ENCODE measurements at regions not wholly inside any gene's neighbourhood (a gene's known extent, or its start where the extent isn't known, plus 50 kb on each side); places are given as distances from the start of the nearest gene placed in this dataset.

DNA sequence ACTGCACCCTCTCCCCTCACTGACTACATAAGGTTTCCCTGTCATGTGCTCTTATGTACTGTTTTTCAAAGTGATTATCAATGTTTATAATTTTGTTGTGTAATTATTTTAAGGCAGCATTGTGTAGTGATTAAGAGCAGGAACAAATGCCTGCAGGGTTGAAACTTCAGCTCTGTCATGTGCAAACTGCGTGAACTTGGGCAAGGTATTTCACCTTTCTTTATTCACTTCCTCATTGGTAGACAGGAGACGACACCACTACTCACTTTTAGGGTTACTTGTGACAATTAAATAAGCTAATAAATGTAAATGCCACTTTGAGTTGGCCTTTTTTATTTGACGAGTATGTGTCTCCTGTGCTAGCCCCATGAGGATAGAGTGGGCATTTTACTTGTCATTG lies 86.5 kb upstream of the E2F8 start:
- no peak for FAIRE-seq
- CTCF ChIA-PET, result interaction anchor here (0.9 to 2.2 kb wide), 20 partner anchors 9 to 256 kb away, joined by 3 to 102 read pairs (median 8); no protein-coding TSS in a partner anchor
- dilution Hi-C loops (cut with MboI; ENCODE audit: extremely low pct_ligation_motif_present, low sequenced_read_pairs), result no loop called here

More for the DNA sequence above, 86.5 kb upstream of the E2F8 start:
- intact Hi-C loops (cut with micrococcal nuclease), result no loop called here
- Histone ChIP-seq H3K4me2 (ENCODE audit: insufficient read depth, low read length) (no peak overlapping the region), H3K4me1 (ENCODE audit: control insufficient read depth, extremely low read depth, insufficient read depth, low read length) (no peaks in the 10 kb centered on the region), H3K4me3 (replicated peaks in 1 of 3; ENCODE audit: insufficient read depth in 1 of 3, low read depth in 1 of 3, low read length in 3 of 3) (no peak overlapping the region), H3K9me1 (replicated peaks; ENCODE audit: control insufficient read depth, extremely low read depth, insufficient read depth, low read length) (no peaks in the 10 kb centered on the region), H3K27me3 (ENCODE audit: control insufficient read depth in 2 of 2, insufficient read depth in 2 of 2, low read length in 2 of 2) (peaks cover 0 to 5% of the 10 kb centered on the region in 2 experiments), H3K36me3 (ENCODE audit: control insufficient read depth in 2 of 2, extremely low read depth in 1 of 2, insufficient read depth in 2 of 2, low read length in 2 of 2) (no peaks in the 10 kb centered on the region), H3K9me3 (replicated peaks; ENCODE audit: control insufficient read depth, insufficient read depth, low read length) (no peaks in the 10 kb centered on the region), H3K9ac (replicated peaks; ENCODE audit: extremely low read depth, insufficient read depth, low read length) (no peak overlapping the region), H3K27ac (ENCODE audit: insufficient read depth, low read depth, low read length) (no peak overlapping the region), H4K20me1 (replicated peaks; ENCODE audit: control insufficient read depth, extremely low read depth, insufficient read depth, low read length) (no peaks in the 10 kb centered on the region), H3K79me2 (ENCODE audit: control insufficient read depth, insufficient read depth, low read length) (no peaks in the 10 kb centered on the region), H2AFZ (ENCODE audit: low read depth, low read length) (no peak overlapping the region)
- POLR2A ChIA-PET, result no interaction called here
- no peak for TF ChIP-seq POLR2AphosphoS5 (IDR thresholded peaks at IDR 0.05; ENCODE audit: insufficient read depth, low read depth, low read length)
- TF ChIP-seq, protein P1, sequence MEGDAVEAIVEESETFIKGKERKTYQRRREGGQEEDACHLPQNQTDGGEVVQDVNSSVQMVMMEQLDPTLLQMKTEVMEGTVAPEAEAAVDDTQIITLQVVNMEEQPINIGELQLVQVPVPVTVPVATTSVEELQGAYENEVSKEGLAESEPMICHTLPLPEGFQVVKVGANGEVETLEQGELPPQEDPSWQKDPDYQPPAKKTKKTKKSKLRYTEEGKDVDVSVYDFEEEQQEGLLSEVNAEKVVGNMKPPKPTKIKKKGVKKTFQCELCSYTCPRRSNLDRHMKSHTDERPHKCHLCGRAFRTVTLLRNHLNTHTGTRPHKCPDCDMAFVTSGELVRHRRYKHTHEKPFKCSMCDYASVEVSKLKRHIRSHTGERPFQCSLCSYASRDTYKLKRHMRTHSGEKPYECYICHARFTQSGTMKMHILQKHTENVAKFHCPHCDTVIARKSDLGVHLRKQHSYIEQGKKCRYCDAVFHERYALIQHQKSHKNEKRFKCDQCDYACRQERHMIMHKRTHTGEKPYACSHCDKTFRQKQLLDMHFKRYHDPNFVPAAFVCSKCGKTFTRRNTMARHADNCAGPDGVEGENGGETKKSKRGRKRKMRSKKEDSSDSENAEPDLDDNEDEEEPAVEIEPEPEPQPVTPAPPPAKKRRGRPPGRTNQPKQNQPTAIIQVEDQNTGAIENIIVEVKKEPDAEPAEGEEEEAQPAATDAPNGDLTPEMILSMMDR (IDR thresholded peaks at IDR 0.05; ENCODE audit: extremely low read depth in 1 of 2, insufficient read depth in 1 of 2, low read depth in 1 of 2, low read length in 2 of 2), result no peak
- no peak for TF ChIP-seq MYC (IDR thresholded peaks at IDR 0.05; ENCODE audit: low read depth, low read length)
- no peak for TF ChIP-seq GATA2 (IDR thresholded peaks at IDR 0.05; ENCODE audit: insufficient read depth, insufficient read length, low read depth, low read length)
- no peak for TF ChIP-seq EZH2 (IDR thresholded peaks at IDR 0.05; ENCODE audit: borderline replicate concordance, low read depth, low read length, severe bottlenecking)
- no peak for TF ChIP-seq FOS (IDR thresholded peaks at IDR 0.05; ENCODE audit: borderline replicate concordance, insufficient read depth, low read length)
- TF ChIP-seq POLR2A (IDR thresholded peaks at IDR 0.05; ENCODE audit: low read depth, low read length), result no peak
- no peak for TF ChIP-seq JUN (IDR thresholded peaks at IDR 0.05; ENCODE audit: borderline replicate concordance, insufficient read depth, insufficient read length, low read depth)
- TF ChIP-seq, protein P2, sequence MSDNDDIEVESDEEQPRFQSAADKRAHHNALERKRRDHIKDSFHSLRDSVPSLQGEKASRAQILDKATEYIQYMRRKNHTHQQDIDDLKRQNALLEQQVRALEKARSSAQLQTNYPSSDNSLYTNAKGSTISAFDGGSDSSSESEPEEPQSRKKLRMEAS (IDR thresholded peaks at IDR 0.05; ENCODE audit: insufficient read depth, insufficient read length), result no peak
- no TSS peak for BruUV-seq (replicated peaks)
- DNase-seq (ENCODE audit: low read depth, low spot score), result no peak

Measured in endothelial cell of umbilical vein (primary cell).